ENCODE measurements at regions not wholly inside any gene's neighbourhood (a gene's known extent, or its start where the extent isn't known, plus 50 kb on each side); places are given as distances from the start of the nearest gene placed in this dataset.

DNA sequence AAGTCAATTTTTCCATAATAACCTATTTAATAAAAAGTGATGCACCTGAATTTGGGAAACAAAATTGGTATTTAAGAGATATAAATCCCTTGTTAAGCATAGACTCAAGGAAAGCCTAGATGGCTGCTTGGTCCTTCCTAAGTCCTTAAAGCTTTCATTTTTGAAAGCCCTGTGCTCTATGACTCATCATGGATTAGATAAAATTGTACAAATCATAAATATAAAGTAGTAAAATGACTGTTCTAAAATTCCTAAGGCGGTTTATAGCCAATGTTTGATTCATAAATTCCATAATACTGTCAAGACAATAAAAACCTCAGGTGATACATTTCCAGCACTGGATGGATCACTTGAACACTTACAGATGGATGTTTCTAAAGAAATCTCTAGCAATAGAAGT lies 730.8 kb upstream of the EPHA6 start:
- no peaks in the 10 kb centered on the region for H3K4me1 Mint-ChIP-seq (ENCODE audit: low read depth)
- DNase-seq (ENCODE audit: low spot score), result no peak
- H3K4me3 Mint-ChIP-seq, result no peak overlapping the region
- intact Hi-C loops (cut with micrococcal nuclease), result no loop called here
- H3K9me3 Mint-ChIP-seq, result peaks cover 7% of the 10 kb centered on the region
- H3K27me3 Mint-ChIP-seq (ENCODE audit: insufficient read depth), result no peaks in the 10 kb centered on the region
- no peaks in the 10 kb centered on the region for H3K36me3 Mint-ChIP-seq (ENCODE audit: low read depth)
- H3K27ac Mint-ChIP-seq, result no peak overlapping the region

DNA sequence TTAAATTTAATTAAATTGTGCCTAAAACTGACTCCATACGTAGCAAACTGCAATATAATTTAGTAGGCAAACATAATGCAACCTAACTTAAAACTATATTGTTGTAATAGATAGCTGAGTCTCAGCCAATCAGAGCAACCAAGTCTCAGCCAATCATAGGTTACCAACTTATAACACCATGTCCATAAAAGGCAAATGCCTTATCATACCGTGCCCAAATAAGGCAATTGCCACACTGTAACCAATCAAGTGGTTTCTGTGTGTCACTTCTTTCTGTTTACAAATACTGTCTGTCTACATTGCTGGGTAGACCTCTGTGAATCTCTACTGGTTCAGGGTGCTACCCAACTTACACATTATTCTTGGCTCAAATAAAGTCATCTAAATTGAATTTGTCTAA lies 728.4 kb upstream of the EPHA6 start:
- Mint-ChIP-seq H3K27me3 (ENCODE audit: insufficient read depth) (no peaks in the 10 kb centered on the region), H3K4me3 (no peak overlapping the region), H3K4me1 (ENCODE audit: low read depth) (no peaks in the 10 kb centered on the region), H3K36me3 (ENCODE audit: low read depth) (no peaks in the 10 kb centered on the region), H3K9me3 (peaks cover 7% of the 10 kb centered on the region), H3K27ac (no peak overlapping the region)
- no peak for DNase-seq (ENCODE audit: low spot score)
- intact Hi-C loops (cut with micrococcal nuclease), result no loop called here

DNA sequence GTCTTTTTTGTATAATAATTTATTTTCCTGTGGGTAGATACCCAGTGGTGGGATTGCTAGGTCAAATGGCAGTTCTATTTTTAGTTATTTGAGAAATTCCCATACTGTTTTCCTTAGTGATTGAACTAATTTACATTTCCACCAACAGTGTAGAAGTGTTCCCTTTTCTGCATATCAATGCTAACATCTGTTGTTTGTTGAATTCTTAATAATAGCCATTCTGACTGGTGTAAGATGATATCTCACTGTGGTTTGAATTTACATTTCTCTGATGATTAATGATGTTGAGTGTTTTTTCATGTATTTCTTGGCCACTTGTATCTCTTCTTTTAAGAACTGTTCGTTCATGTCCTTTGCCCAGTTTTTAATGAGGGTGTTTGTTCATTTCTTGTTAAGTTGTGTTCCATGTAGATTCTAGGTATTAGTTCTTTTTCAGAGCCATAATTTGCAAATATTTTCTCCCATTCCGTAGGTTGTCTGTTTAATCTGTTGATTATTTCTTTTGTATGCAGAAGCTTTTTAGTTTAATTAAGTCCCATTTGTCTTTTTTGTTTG lies 713.3 kb upstream of the EPHA6 start:
- no peak for DNase-seq (ENCODE audit: low spot score)
- Mint-ChIP-seq H3K36me3 (ENCODE audit: low read depth) (no peaks in the 10 kb centered on the region), H3K27ac (no peak overlapping the region), H3K27me3 (ENCODE audit: insufficient read depth) (no peaks in the 10 kb centered on the region), H3K9me3 (peaks cover 3% of the 10 kb centered on the region), H3K4me1 (ENCODE audit: low read depth) (no peaks in the 10 kb centered on the region), H3K4me3 (no peak overlapping the region)
- intact Hi-C loops (cut with micrococcal nuclease), result no loop called here

DNA sequence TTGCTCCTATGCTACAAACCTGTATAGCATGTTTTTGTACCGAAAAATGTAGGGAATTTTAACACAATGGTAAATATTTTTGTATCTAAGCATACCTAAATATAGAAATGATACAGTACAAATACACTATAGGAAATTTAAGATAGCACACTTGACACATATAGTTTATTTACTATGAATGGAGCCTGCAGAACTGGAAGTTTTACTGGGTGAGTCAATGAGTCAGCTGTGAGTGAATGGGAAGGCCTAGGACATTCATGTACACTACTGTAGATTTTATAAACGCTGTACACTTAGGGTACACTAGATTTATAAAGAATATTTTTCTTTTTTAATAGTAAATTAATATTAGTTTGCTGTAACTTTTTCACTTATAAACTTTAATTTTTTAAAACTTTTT lies 707.7 kb upstream of the EPHA6 start:
- DNase-seq (ENCODE audit: low spot score), result no peak
- no peak overlapping the region for H3K4me3 Mint-ChIP-seq
- H3K9me3 Mint-ChIP-seq, result peaks cover 7% of the 10 kb centered on the region
- H3K27ac Mint-ChIP-seq, result no peak overlapping the region
- intact Hi-C loops (cut with micrococcal nuclease), result no loop called here
- H3K4me1 Mint-ChIP-seq (ENCODE audit: low read depth), result no peaks in the 10 kb centered on the region
- H3K36me3 Mint-ChIP-seq (ENCODE audit: low read depth), result no peaks in the 10 kb centered on the region
- H3K27me3 Mint-ChIP-seq (ENCODE audit: insufficient read depth), result no peaks in the 10 kb centered on the region

Data from activated T-helper 1 cell treated with anti-CD3 and anti-CD28 coated beads, Interleukin-12 subunit alpha, Interleukin-12 subunit beta, Interleukin-2, Interleukin-4 antibody, amounts not matched to agents 30 ng/mL and 10 ng/mL and 1 ng/mL, durations not matched to agents 14 hours and 24 hours and 36 hours (primary cell).